ENCODE measurements at regions not wholly inside any gene's neighbourhood (a gene's known extent, or its start where the extent isn't known, plus 50 kb on each side); places are given as distances from the start of the nearest gene placed in this dataset.

DNA sequence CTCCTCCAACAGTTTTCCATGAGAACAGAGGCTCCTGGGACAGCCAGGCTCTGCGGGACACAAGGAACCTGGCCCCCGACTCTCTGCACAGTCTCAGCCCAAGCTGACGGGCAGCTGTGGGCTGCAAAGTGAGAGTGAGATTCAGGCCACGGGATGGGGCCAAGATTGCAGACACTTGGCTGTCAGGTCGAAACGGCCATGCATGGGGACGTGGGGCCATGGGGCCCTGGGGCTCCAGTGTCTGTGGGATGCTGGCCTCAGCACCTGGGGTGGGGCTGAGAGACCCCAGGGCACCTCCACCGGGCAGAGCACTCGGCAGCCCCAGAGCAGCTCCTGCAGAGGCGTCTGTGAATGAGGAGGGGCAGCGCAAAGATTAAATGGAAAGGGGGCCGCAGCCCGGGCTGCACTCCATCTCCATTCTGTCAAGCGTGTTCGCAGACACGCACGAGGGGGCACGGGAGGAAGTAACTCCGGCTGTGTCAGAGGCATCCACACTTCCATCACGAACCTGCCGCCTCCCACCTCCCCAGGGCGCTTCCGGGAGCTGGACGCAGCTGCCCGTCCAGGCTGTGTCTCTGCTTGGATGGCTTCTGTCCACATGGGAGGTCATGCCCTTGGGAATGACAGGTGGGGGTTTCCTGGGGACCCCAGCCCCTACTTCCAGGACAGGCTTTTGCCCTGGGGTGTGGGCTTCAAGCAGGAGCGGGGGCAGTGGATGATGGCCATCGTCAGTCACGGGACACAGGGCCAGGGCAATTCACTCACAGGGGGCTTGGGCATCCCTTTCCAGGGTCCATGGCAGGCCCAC lies 82.8 kb upstream of the NKX1-1 start:
- TF ChIP-seq, protein P1, sequence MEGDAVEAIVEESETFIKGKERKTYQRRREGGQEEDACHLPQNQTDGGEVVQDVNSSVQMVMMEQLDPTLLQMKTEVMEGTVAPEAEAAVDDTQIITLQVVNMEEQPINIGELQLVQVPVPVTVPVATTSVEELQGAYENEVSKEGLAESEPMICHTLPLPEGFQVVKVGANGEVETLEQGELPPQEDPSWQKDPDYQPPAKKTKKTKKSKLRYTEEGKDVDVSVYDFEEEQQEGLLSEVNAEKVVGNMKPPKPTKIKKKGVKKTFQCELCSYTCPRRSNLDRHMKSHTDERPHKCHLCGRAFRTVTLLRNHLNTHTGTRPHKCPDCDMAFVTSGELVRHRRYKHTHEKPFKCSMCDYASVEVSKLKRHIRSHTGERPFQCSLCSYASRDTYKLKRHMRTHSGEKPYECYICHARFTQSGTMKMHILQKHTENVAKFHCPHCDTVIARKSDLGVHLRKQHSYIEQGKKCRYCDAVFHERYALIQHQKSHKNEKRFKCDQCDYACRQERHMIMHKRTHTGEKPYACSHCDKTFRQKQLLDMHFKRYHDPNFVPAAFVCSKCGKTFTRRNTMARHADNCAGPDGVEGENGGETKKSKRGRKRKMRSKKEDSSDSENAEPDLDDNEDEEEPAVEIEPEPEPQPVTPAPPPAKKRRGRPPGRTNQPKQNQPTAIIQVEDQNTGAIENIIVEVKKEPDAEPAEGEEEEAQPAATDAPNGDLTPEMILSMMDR (conservative IDR thresholded peaks at IDR 0.05; ENCODE audit: low read depth, low read length): no peak
- TF ChIP-seq EZH2phosphoT487 (IDR thresholded peaks at IDR 0.05; ENCODE audit: borderline replicate concordance, low read length): no peak

Measured in PC-3 (cell line).